Activated naive CD4-positive, alpha-beta T cell (primary cell): ENCODE measurements at regions not wholly inside any gene's neighbourhood (a gene's known extent, or its start where the extent isn't known, plus 50 kb on each side); places are given as distances from the start of the nearest gene placed in this dataset.
"Not testable (repeated sequence)": the region's sequence is repeated elsewhere in the genome, so short reads cannot be mapped to it uniquely, and the experiment has no call there.

Source experiments
- DNase-seq, 4 experiments: peaks; one replicate each; lab custom pipeline; 2025; lab: John Stamatoyannopoulos, UW

- DNase-seq = no peak
Measured at GRCh38 chr2:176851889-176852483, 360.6 kb upstream of the HNRNPA3 start.

- peak in 1 of 4 experiments; percentile 9 for DNase-seq
Measured at GRCh38 chr2:176852667-176853066, 359.9 kb upstream of the HNRNPA3 start.

- DNase-seq = no peak
Measured at GRCh38 chr2:176854062-176854461, 358.5 kb upstream of the HNRNPA3 start.

- DNase-seq = no peak
Measured at GRCh38 chr2:176854878-176855277, 357.7 kb upstream of the HNRNPA3 start.

GRCh38 chr2:176856683-176857082, 355.9 kb upstream of the HNRNPA3 start:
- DNase-seq = no peak

- DNase-seq = no peak
Measured at GRCh38 chr2:176865336-176865735, 347.3 kb upstream of the HNRNPA3 start.

- no peak for DNase-seq
Measured at GRCh38 chr2:176872406-176872805, 340.2 kb upstream of the HNRNPA3 start.

- DNase-seq = no peak
Measured at GRCh38 chr2:176873403-176873802, 339.2 kb upstream of the HNRNPA3 start.

GRCh38 chr2:176876493-176877103, 336.0 kb upstream of the HNRNPA3 start:
- DNase-seq = no peak

- DNase-seq = no peak
Measured at GRCh38 chr2:176879426-176879995, 333.1 kb upstream of the HNRNPA3 start.

GRCh38 chr2:176882045-176882444, 330.5 kb upstream of the HNRNPA3 start:
- DNase-seq = not testable (repeated sequence)

- no peak for DNase-seq
Measured at GRCh38 chr2:176885001-176885643, 327.5 kb upstream of the HNRNPA3 start.

GRCh38 chr2:176885661-176886060, 326.9 kb upstream of the HNRNPA3 start:
- no peak for DNase-seq

- no peak for DNase-seq
Measured at GRCh38 chr2:176891105-176891504, 321.5 kb upstream of the HNRNPA3 start.

GRCh38 chr2:176891857-176892256, 320.7 kb upstream of the HNRNPA3 start:
- DNase-seq = no peak

GRCh38 chr2:176892676-176893226, 319.8 kb upstream of the HNRNPA3 start:
- DNase-seq = no peak

GRCh38 chr2:176895158-176895557, 317.4 kb upstream of the HNRNPA3 start:
- DNase-seq = no peak

GRCh38 chr2:176902454-176902853, 310.1 kb upstream of the HNRNPA3 start:
- DNase-seq = no peak

GRCh38 chr2:176904053-176904452, 308.5 kb upstream of the HNRNPA3 start:
- DNase-seq = not testable (repeated sequence)

GRCh38 chr2:176907341-176907740, 305.3 kb upstream of the HNRNPA3 start:
- DNase-seq = no peak

- no peak for DNase-seq
Measured at GRCh38 chr2:176910828-176911227, 301.8 kb upstream of the HNRNPA3 start.

GRCh38 chr2:176913955-176914354, 298.6 kb upstream of the HNRNPA3 start:
- DNase-seq = no peak

GRCh38 chr2:176914371-176914770, 298.2 kb upstream of the HNRNPA3 start:
- no peak for DNase-seq
